ENCODE measurements at regions not wholly inside any gene's neighbourhood (a gene's known extent, or its start where the extent isn't known, plus 50 kb on each side); places are given as distances from the start of the nearest gene placed in this dataset.

- TF ChIP-seq CTCF (IDR thresholded peaks at IDR 0.05; ENCODE audit: low read depth, low read length): no peak
- no peak for DNase-seq (ENCODE audit: extremely low read depth, low read depth)
These were observed 650.7 kb downstream of the INHBA start for GRCh38 chr7:41052201-41052600.

GRCh38 chr7:41051535-41051934 lies 651.4 kb downstream of the INHBA start:
- TF ChIP-seq CTCF (IDR thresholded peaks at IDR 0.05; ENCODE audit: low read depth, low read length): no peak
- no peak for DNase-seq (ENCODE audit: extremely low read depth, low read depth)

GRCh38 chr7:41051062-41051461 lies 651.8 kb downstream of the INHBA start:
- no peak for TF ChIP-seq CTCF (IDR thresholded peaks at IDR 0.05; ENCODE audit: low read depth, low read length)
- no peak for DNase-seq (ENCODE audit: extremely low read depth, low read depth)

- no peak for TF ChIP-seq CTCF (IDR thresholded peaks at IDR 0.05; ENCODE audit: low read depth, low read length)
- DNase-seq (ENCODE audit: extremely low read depth, low read depth): no peak
These were observed 654.1 kb downstream of the INHBA start for GRCh38 chr7:41048771-41049170.

- DNase-seq (ENCODE audit: extremely low read depth, low read depth): peak; percentile 51
- TF ChIP-seq CTCF (IDR thresholded peaks at IDR 0.05; ENCODE audit: low read depth, low read length): no peak
These were observed 655.1 kb downstream of the INHBA start for GRCh38 chr7:41047789-41048191.

- no peak for TF ChIP-seq CTCF (IDR thresholded peaks at IDR 0.05; ENCODE audit: low read depth, low read length)
- no peak for DNase-seq (ENCODE audit: extremely low read depth, low read depth)
These were observed 655.7 kb downstream of the INHBA start for GRCh38 chr7:41047211-41047610.

- TF ChIP-seq CTCF (IDR thresholded peaks at IDR 0.05; ENCODE audit: low read depth, low read length): no peak
- DNase-seq (ENCODE audit: extremely low read depth, low read depth): no peak
These were observed 656.1 kb downstream of the INHBA start for GRCh38 chr7:41046776-41047175.
